Memory B cell (primary cell): ENCODE measurements at regions not wholly inside any gene's neighbourhood (a gene's known extent, or its start where the extent isn't known, plus 50 kb on each side); places are given as distances from the start of the nearest gene placed in this dataset.
A peak's percentile ranks its signal among the peaks of the same experiment; 100 is the strongest.
"Not testable (repeated sequence)": the region's sequence is repeated elsewhere in the genome, so short reads cannot be mapped to it uniquely, and the experiment has no call there.

Experiments
- ATAC-seq: fragments of 150-1000 bp; cut with Tn5 transposase; 2 replicates; pipeline ENCODE4 v1.10.0; 2021; ENCODE audit warnings: low read depth, mild to moderate bottlenecking, moderate library complexity
- DNase-seq, 2 donors: peaks; one replicate each; pipeline ENCODE4 v3.0.0; 2022; ENCODE audit warnings: low spot score in 2 of 2
- H3K27ac Mint-ChIP-seq: one replicate; pipeline ENCODE4 v1.8.0; 2022; ENCODE audit warnings: mild to moderate bottlenecking, moderate library complexity, mixed read lengths
- H3K27me3 Mint-ChIP-seq: one replicate; pipeline ENCODE4 v1.8.0; 2022; ENCODE audit warnings: mixed read lengths
- H3K36me3 Mint-ChIP-seq: one replicate; pipeline ENCODE4 v1.8.0; 2022; ENCODE audit warnings: mild to moderate bottlenecking, mixed read lengths
- H3K4me1 Mint-ChIP-seq: one replicate; pipeline ENCODE4 v1.8.0; 2022; ENCODE audit warnings: mixed read lengths
- H3K4me3 Mint-ChIP-seq: one replicate; pipeline ENCODE4 v1.8.0; 2022; ENCODE audit warnings: mild to moderate bottlenecking, moderate library complexity, mixed read lengths
- H3K9me3 Mint-ChIP-seq: one replicate; pipeline ENCODE4 v1.8.0; 2022; ENCODE audit warnings: mixed read lengths

- Mint-ChIP-seq H3K27me3 (peaks cover 2% of the 10 kb centered on the region), H3K27ac (no peak overlapping the region), H3K9me3 (no peaks in the 10 kb centered on the region), H3K4me1 (no peaks in the 10 kb centered on the region), H3K4me3 (no peak overlapping the region), H3K36me3 (no peaks in the 10 kb centered on the region)
- ATAC-seq (no peak), DNase-seq (no peak)
These were observed 100.4 kb upstream of the GJB6 start for GRCh38 chr13:20332361-20333096.

GRCh38 chr13:20331949-20332348 is 99.8 kb upstream of the GJB6 start:
- Mint-ChIP-seq H3K4me1 (no peaks in the 10 kb centered on the region), H3K36me3 (no peaks in the 10 kb centered on the region), H3K9me3 (no peaks in the 10 kb centered on the region), H3K27me3 (peaks cover 4% of the 10 kb centered on the region), H3K4me3 (no peak overlapping the region), H3K27ac (no peak overlapping the region)
- ATAC-seq, result no peak
- DNase-seq, result no peak

GRCh38 chr13:20331419-20331818 is 99.3 kb upstream of the GJB6 start:
- Mint-ChIP-seq H3K36me3 (no peaks in the 10 kb centered on the region), H3K27ac (no peak overlapping the region), H3K4me1 (no peaks in the 10 kb centered on the region), H3K4me3 (no peak overlapping the region), H3K9me3 (no peaks in the 10 kb centered on the region), H3K27me3 (peaks cover 4% of the 10 kb centered on the region)
- ATAC-seq (no peak), DNase-seq (no peak)

GRCh38 chr13:20326809-20327208 is 94.7 kb upstream of the GJB6 start:
- ATAC-seq (no peak), DNase-seq (no peak)
- Mint-ChIP-seq H3K36me3 (no peaks in the 10 kb centered on the region), H3K4me1 (no peaks in the 10 kb centered on the region), H3K27ac (no peak overlapping the region), H3K9me3 (peaks cover 8% of the 10 kb centered on the region), H3K4me3 (no peak overlapping the region), H3K27me3 (peaks cover 5% of the 10 kb centered on the region)

- H3K4me1 Mint-ChIP-seq, result no peaks in the 10 kb centered on the region
- peaks cover 8% of the 10 kb centered on the region for H3K9me3 Mint-ChIP-seq
- no peaks in the 10 kb centered on the region for H3K36me3 Mint-ChIP-seq
- H3K4me3 Mint-ChIP-seq, result no peak overlapping the region
- H3K27me3 Mint-ChIP-seq, result peaks cover 5% of the 10 kb centered on the region
- no peak for DNase-seq
- no peak overlapping the region for H3K27ac Mint-ChIP-seq
- no peak for ATAC-seq
These were observed 94.2 kb upstream of the GJB6 start for GRCh38 chr13:20326276-20326675.

- Mint-ChIP-seq H3K9me3 (peaks cover 8% of the 10 kb centered on the region), H3K27ac (no peak overlapping the region), H3K27me3 (peaks cover 10% of the 10 kb centered on the region), H3K4me3 (no peak overlapping the region), H3K4me1 (no peaks in the 10 kb centered on the region), H3K36me3 (no peaks in the 10 kb centered on the region)
- ATAC-seq (no peak), DNase-seq (no peak)
These were observed 88.8 kb upstream of the GJB6 start for GRCh38 chr13:20320885-20321284.

- DNase-seq (no peak), ATAC-seq (no peak)
- Mint-ChIP-seq H3K36me3 (no peaks in the 10 kb centered on the region), H3K4me3 (no peak overlapping the region), H3K4me1 (no peaks in the 10 kb centered on the region), H3K27me3 (peaks cover 3% of the 10 kb centered on the region), H3K27ac (no peak overlapping the region), H3K9me3 (no peaks in the 10 kb centered on the region)
These were observed 81.8 kb upstream of the GJB6 start for GRCh38 chr13:20313896-20314295.

GRCh38 chr13:20312292-20312691 is 80.2 kb upstream of the GJB6 start:
- ATAC-seq (no peak), DNase-seq (no peak)
- peaks cover 8% of the 10 kb centered on the region for H3K9me3 Mint-ChIP-seq
- H3K4me3 Mint-ChIP-seq, result no peak overlapping the region
- no peak overlapping the region for H3K27ac Mint-ChIP-seq
- peaks cover 4% of the 10 kb centered on the region for H3K27me3 Mint-ChIP-seq
- H3K4me1 Mint-ChIP-seq, result no peaks in the 10 kb centered on the region
- H3K36me3 Mint-ChIP-seq, result no peaks in the 10 kb centered on the region

- Mint-ChIP-seq H3K9me3 (peaks cover 8% of the 10 kb centered on the region), H3K4me1 (no peaks in the 10 kb centered on the region), H3K27ac (no peak overlapping the region), H3K4me3 (no peak overlapping the region), H3K27me3 (peaks cover 4% of the 10 kb centered on the region), H3K36me3 (no peaks in the 10 kb centered on the region)
- DNase-seq, result no peak
- no peak for ATAC-seq
These were observed 79.5 kb upstream of the GJB6 start for GRCh38 chr13:20311596-20311995.

GRCh38 chr13:20311022-20311421 is 78.9 kb upstream of the GJB6 start:
- Mint-ChIP-seq H3K27ac (no peak overlapping the region), H3K4me3 (no peak overlapping the region), H3K27me3 (peaks cover 4% of the 10 kb centered on the region), H3K9me3 (peaks cover 8% of the 10 kb centered on the region), H3K36me3 (no peaks in the 10 kb centered on the region), H3K4me1 (no peaks in the 10 kb centered on the region)
- DNase-seq, result no peak
- no peak for ATAC-seq

GRCh38 chr13:20306039-20306438 is 73.9 kb upstream of the GJB6 start:
- no peaks in the 10 kb centered on the region for H3K36me3 Mint-ChIP-seq
- DNase-seq (no peak), ATAC-seq (no peak)
- H3K4me1 Mint-ChIP-seq, result no peaks in the 10 kb centered on the region
- peaks cover 19% of the 10 kb centered on the region for H3K27me3 Mint-ChIP-seq
- H3K27ac Mint-ChIP-seq, result no peak overlapping the region
- H3K9me3 Mint-ChIP-seq, result peaks cover 10% of the 10 kb centered on the region
- H3K4me3 Mint-ChIP-seq, result no peak overlapping the region

GRCh38 chr13:20305587-20305986 is 73.5 kb upstream of the GJB6 start:
- Mint-ChIP-seq H3K4me3 (no peak overlapping the region), H3K27me3 (peaks cover 20% of the 10 kb centered on the region)

GRCh38 chr13:20304061-20304460 is 71.9 kb upstream of the GJB6 start:
- not testable (repeated sequence) for H3K36me3 Mint-ChIP-seq, H3K27ac Mint-ChIP-seq, H3K4me3 Mint-ChIP-seq, ATAC-seq, DNase-seq, H3K4me1 Mint-ChIP-seq, H3K9me3 Mint-ChIP-seq
- H3K27me3 Mint-ChIP-seq, result peaks cover 23% of the 10 kb centered on the region

More at GRCh38 chr13:20305587-20305986, 73.5 kb upstream of the GJB6 start:
- no peaks in the 10 kb centered on the region for H3K4me1 Mint-ChIP-seq
- no peaks in the 10 kb centered on the region for H3K36me3 Mint-ChIP-seq
- DNase-seq, result no peak
- H3K9me3 Mint-ChIP-seq, result peaks cover 10% of the 10 kb centered on the region
- H3K27ac Mint-ChIP-seq, result no peak overlapping the region
- no peak for ATAC-seq

- Mint-ChIP-seq H3K27ac (no peak overlapping the region), H3K27me3 (peaks cover 25% of the 10 kb centered on the region), H3K9me3 (peaks cover 10% of the 10 kb centered on the region), H3K36me3 (no peaks in the 10 kb centered on the region), H3K4me3 (no peak overlapping the region), H3K4me1 (no peaks in the 10 kb centered on the region)
- ATAC-seq, result no peak
- DNase-seq, result no peak
These were observed 71.5 kb upstream of the GJB6 start for GRCh38 chr13:20303636-20304035.

GRCh38 chr13:20301403-20302071 is 69.4 kb upstream of the GJB6 start:
- peaks cover 27% of the 10 kb centered on the region for H3K27me3 Mint-ChIP-seq
- DNase-seq (no peak), ATAC-seq (no peak)
- H3K36me3 Mint-ChIP-seq, result no peaks in the 10 kb centered on the region
- peaks cover 1% of the 10 kb centered on the region for H3K9me3 Mint-ChIP-seq
- no peaks in the 10 kb centered on the region for H3K4me1 Mint-ChIP-seq
- peak overlapping the region; percentile 24 for H3K4me3 Mint-ChIP-seq
- no peak overlapping the region for H3K27ac Mint-ChIP-seq
